ENCODE measurements at regions not wholly inside any gene's neighbourhood (a gene's known extent, or its start where the extent isn't known, plus 50 kb on each side); places are given as distances from the start of the nearest gene placed in this dataset.
"Not testable (repeated sequence)": the region's sequence is repeated elsewhere in the genome, so short reads cannot be mapped to it uniquely, and the experiment has no call there.

DNA sequence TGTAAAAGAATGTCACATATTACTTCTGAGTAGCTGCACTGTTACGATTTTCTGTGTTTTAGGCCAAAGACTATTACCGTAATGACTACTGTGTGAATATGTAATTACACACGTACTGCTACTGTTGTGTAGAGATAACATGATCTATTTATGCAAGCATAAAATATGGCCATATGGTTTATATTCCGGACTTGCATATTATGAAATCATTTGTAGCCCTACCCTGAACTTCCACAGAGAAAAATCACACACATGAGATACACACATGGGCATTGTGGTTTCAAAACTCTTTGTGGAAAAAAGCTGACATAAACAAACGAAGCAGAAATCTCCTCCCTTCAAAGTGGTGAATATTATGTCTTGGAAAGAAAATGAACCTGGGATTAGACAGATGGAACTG lies 373.0 kb upstream of the ADAMTS5 start:
- Histone ChIP-seq H3K27ac (no peak overlapping the region), H3K36me3 (no peaks in the 10 kb centered on the region), H3K4me1 (no peaks in the 10 kb centered on the region), H3K27me3 (no peaks in the 10 kb centered on the region), H3K4me3 (no peak overlapping the region), H3K9me3 (no peaks in the 10 kb centered on the region)
- DNase-seq (ENCODE audit: extremely low spot score in 2 of 2) = no peak
- TF ChIP-seq POLR2AphosphoS5 (IDR thresholded peaks at IDR 0.05; ENCODE audit: insufficient read depth in 1 of 2, low read depth in 1 of 2) = no peak
- no peak for TF ChIP-seq POLR2A (IDR thresholded peaks at IDR 0.05)
- TF ChIP-seq, protein P1, sequence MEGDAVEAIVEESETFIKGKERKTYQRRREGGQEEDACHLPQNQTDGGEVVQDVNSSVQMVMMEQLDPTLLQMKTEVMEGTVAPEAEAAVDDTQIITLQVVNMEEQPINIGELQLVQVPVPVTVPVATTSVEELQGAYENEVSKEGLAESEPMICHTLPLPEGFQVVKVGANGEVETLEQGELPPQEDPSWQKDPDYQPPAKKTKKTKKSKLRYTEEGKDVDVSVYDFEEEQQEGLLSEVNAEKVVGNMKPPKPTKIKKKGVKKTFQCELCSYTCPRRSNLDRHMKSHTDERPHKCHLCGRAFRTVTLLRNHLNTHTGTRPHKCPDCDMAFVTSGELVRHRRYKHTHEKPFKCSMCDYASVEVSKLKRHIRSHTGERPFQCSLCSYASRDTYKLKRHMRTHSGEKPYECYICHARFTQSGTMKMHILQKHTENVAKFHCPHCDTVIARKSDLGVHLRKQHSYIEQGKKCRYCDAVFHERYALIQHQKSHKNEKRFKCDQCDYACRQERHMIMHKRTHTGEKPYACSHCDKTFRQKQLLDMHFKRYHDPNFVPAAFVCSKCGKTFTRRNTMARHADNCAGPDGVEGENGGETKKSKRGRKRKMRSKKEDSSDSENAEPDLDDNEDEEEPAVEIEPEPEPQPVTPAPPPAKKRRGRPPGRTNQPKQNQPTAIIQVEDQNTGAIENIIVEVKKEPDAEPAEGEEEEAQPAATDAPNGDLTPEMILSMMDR (IDR thresholded peaks at IDR 0.05) = no peak
- intact Hi-C loops (cut with DNase I) = no loop called here

DNA sequence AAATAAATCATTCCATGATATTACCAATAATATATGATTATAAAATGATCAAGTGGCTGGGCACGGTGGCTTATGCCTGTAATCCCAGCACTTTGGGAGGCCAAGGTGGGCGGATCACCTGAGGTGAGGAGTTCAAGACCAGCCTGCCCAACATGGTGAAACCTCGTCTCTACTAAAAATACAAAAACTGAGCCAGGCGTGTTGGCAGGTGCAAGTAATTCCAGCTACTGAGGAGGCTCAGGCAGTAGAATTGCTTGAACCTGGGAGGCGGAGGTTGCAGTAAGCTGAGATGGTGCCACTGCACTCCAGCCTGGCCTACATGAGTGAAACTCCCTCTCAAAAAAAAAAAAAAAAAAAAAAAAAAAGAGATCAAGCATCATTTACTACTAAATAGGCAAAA lies 371.1 kb upstream of the ADAMTS5 start:
- intact Hi-C loops (cut with DNase I); H3K9me3 ChIP-seq: not testable (repeated sequence)

DNA sequence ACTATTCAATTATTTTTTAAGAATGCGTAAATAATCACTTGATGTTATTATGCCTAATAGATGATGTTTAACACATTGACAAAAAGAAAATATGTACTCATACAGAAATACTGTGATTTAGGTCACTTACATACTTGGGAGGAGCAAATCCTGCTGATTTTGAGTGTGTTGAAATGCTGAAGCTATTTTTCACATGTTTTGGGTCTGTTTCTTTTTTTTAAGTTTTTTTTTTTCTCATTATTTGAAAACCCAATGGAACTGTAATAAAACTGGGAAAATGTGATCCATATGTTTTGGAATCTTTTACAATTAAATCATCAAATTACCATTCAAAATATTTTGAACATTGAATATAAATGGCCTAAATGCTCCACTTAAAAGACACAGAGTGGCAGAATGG lies 366.2 kb upstream of the ADAMTS5 start:
- intact Hi-C loops (cut with DNase I) = no loop called here
- no peaks in the 10 kb centered on the region for H3K36me3 ChIP-seq
- TF ChIP-seq POLR2AphosphoS5 (IDR thresholded peaks at IDR 0.05; ENCODE audit: insufficient read depth in 1 of 2, low read depth in 1 of 2) (no peak), POLR2A (IDR thresholded peaks at IDR 0.05) (no peak)
- TF ChIP-seq, protein P1 (IDR thresholded peaks at IDR 0.05) = no peak
- no peaks in the 10 kb centered on the region for H3K4me1 ChIP-seq
- no peak for DNase-seq (ENCODE audit: extremely low spot score in 2 of 2)
- no peaks in the 10 kb centered on the region for H3K27me3 ChIP-seq
- no peak overlapping the region for H3K4me3 ChIP-seq
- H3K27ac ChIP-seq = no peak overlapping the region
- no peaks in the 10 kb centered on the region for H3K9me3 ChIP-seq

More for the DNA sequence above, 371.1 kb upstream of the ADAMTS5 start:
- DNase-seq (ENCODE audit: extremely low spot score in 2 of 2); H3K27me3 ChIP-seq; H3K27ac ChIP-seq; H3K36me3 ChIP-seq; H3K4me1 ChIP-seq; H3K4me3 ChIP-seq: not testable (repeated sequence)

DNA sequence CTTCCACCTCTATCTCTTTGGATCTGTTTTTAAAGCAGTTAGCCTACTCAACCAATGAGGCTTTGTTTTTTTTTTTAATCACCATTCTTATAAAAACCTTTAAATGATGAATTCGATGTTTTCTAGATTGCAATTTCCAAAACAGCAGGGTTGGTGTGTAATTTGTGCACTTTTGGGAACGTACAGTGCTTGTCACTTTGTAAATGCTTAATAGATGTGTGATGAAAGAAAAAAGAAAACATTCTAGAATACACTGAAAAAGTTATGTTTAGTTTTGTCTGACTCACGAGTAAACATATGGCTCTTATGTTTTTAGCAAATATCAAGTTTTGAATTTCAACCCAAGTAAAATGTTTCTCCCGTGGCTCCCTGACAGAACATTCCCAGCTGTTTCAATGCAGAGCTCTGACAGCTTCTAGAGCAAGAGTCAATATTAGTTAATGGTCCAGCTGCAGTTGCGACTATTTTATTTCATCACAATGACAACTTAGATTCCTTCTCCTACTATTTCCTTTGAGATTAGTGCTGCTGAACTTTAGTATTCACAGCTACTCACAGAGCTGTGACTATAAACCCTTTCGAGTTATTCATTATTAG lies 362.5 kb upstream of the ADAMTS5 start:
- DNase-seq (ENCODE audit: extremely low spot score in 2 of 2) = no peak
- no peak for TF ChIP-seq POLR2A (IDR thresholded peaks at IDR 0.05)
- intact Hi-C loops (cut with DNase I) = no loop called here
- H3K27ac ChIP-seq = no peak overlapping the region
- no peak overlapping the region for H3K4me3 ChIP-seq
- no peaks in the 10 kb centered on the region for H3K9me3 ChIP-seq
- H3K36me3 ChIP-seq = no peaks in the 10 kb centered on the region
- no peaks in the 10 kb centered on the region for H3K27me3 ChIP-seq
- no peaks in the 10 kb centered on the region for H3K4me1 ChIP-seq

DNA sequence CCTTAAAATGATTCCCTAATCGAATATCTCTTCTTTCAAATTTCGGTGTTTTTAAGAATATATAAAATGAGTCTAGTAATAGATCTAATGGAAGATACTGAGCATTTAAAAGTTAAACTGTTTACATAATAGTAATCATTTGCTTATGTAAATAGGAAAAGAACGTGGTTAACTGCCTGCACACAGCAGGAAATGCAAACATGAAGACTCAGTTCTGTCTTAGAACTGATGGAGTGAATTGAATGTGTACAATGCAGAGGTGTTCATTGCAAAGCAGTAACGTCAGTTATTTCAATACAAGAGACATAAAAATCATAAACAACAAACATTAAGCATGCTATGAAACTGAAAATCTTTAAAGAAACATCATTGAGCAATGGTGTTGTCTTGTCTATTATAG lies 359.4 kb upstream of the ADAMTS5 start:
- Histone ChIP-seq H3K27me3 (no peaks in the 10 kb centered on the region), H3K27ac (no peak overlapping the region), H3K9me3 (no peaks in the 10 kb centered on the region), H3K4me3 (no peak overlapping the region), H3K36me3 (no peaks in the 10 kb centered on the region), H3K4me1 (no peaks in the 10 kb centered on the region)
- DNase-seq (ENCODE audit: extremely low spot score in 2 of 2) = no peak
- no peak for TF ChIP-seq POLR2A (IDR thresholded peaks at IDR 0.05)
- TF ChIP-seq, protein P1 (IDR thresholded peaks at IDR 0.05) = no peak
- no peak for TF ChIP-seq POLR2AphosphoS5 (IDR thresholded peaks at IDR 0.05; ENCODE audit: insufficient read depth in 1 of 2, low read depth in 1 of 2)
- intact Hi-C loops (cut with DNase I) = no loop called here

DNA sequence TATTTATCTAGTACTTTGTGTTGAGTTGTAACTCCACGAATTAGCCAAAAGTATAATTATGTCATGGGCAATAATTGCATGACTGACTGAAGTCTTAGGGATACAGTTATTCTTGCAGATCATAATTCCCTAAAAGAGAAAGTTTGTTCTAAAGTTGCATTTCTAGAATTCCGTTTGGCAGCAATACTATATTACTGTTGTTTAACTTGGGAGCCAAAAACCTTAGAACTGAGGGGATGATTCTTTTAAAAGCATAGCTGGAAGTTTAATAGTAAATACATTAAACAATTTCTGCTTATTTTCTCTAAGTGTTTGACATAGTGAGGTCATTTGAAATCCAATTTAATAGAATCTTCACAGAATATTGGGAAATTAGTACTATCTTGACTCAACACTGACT lies 356.4 kb upstream of the ADAMTS5 start:
- H3K27me3 ChIP-seq = no peaks in the 10 kb centered on the region
- no peaks in the 10 kb centered on the region for H3K9me3 ChIP-seq
- intact Hi-C loops (cut with DNase I) = no loop called here
- no peaks in the 10 kb centered on the region for H3K36me3 ChIP-seq
- TF ChIP-seq POLR2AphosphoS5 (IDR thresholded peaks at IDR 0.05; ENCODE audit: insufficient read depth in 1 of 2, low read depth in 1 of 2) = no peak
- TF ChIP-seq, protein P1 (IDR thresholded peaks at IDR 0.05) = no peak
- TF ChIP-seq POLR2A (IDR thresholded peaks at IDR 0.05) = no peak
- no peak overlapping the region for H3K4me3 ChIP-seq
- DNase-seq (ENCODE audit: extremely low spot score in 2 of 2) = no peak
- H3K27ac ChIP-seq = no peak overlapping the region
- no peaks in the 10 kb centered on the region for H3K4me1 ChIP-seq

Data from vagina (tissue), 2 donors.